Adrenal gland (tissue), 5 donors: ENCODE measurements at regions not wholly inside any gene's neighbourhood (a gene's known extent, or its start where the extent isn't known, plus 50 kb on each side); places are given as distances from the start of the nearest gene placed in this dataset.

ENCODE experiments used
- CTCF ChIP-seq, 6 experiments: fragments of 450-650 bp in 4 of 6; fragments of 200-600 bp in 2 of 6; sonication (generic) in 1 of 6; IDR thresholded peaks; 1 replicate in 5 of 6; 2 replicates in 1 of 6; pipeline versions ENCODE4 v1.5.1 to v1.8.0; 2016 to 2021; ENCODE audit warnings: antibody characterized with exemption in 6 of 6, mild to moderate bottlenecking in 2 of 6, moderate library complexity in 1 of 6
- POLR2A ChIP-seq, 2 donors: fragments of 450-650 bp; IDR thresholded peaks; one replicate each; pipeline ENCODE4 v1.6.1; 2017; ENCODE audit warnings: antibody characterized with exemption in 2 of 2, mild to moderate bottlenecking in 2 of 2, moderate library complexity in 1 of 2
- donor health status: DM: no; HTN: no; CAD: no.

GRCh38 chr2:20897047-20897446 lies 74.1 kb upstream of the LDAH start:
- no peak for TF ChIP-seq CTCF (IDR thresholded peaks at IDR 0.05)
- TF ChIP-seq POLR2A (IDR thresholded peaks at IDR 0.05) = no peak
